Endothelial cell of hepatic sinusoid (primary cell): ENCODE measurements at regions not wholly inside any gene's neighbourhood (a gene's known extent, or its start where the extent isn't known, plus 50 kb on each side); places are given as distances from the start of the nearest gene placed in this dataset.
"Not testable (repeated sequence)": the region's sequence is repeated elsewhere in the genome, so short reads cannot be mapped to it uniquely, and the experiment has no call there.

ENCODE experiments used
- in situ Hi-C: cut with HindIII; loops from 2 replicates; pipeline ENCODE4 v1.10.0; 2017; ENCODE audit warnings: low sequenced_read_pairs

GRCh38 chr2:84158605-84159004 lies 300.5 kb downstream of the SUCLG1 start:
- in situ Hi-C loops: loop anchor here (5.0 kb wide), 1 partner anchor 101 kb away; no protein-coding TSS in a partner anchor

DNA sequence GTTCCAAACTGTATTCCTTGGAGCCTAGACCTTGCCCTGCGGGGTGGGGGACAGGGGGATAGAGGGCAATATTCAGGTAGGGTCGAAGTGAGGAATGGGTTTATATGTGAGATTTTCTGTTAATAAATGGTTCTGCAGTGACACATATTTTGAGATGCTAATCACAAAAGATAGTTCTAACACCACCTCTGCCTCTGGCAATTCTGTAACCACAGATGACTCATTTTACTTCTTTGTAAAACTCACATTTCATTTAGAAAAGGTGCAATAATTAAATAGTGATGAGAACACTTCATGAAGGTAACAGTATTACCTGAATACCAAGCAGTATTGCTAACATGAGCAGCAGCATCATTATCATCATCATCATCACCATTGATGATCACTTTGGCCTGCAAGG lies 306.6 kb downstream of the SUCLG1 start:
- in situ Hi-C loops: no loop called here

DNA sequence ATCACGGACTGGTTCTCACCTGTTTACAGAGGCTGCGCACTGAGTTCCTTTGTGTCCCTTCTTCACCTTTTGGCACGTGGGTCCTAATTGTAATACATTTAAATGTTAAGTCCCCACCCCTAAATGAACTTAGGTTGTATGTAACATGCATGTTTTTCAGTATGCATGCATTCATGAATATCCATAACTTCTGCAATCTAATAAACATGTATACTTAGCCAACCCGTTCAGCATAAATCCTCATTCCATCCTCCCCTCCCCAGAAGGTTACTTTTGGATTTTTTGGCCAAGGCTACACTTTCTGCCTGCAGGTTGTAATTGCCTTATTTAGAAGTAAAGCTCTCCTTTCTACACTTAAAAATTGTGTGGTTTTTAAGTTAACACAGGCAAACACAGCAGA lies 314.7 kb downstream of the SUCLG1 start:
- in situ Hi-C loops: no loop called here

GRCh38 chr2:84137034-84137433 lies 322.0 kb downstream of the SUCLG1 start:
- in situ Hi-C loops: no loop called here

DNA sequence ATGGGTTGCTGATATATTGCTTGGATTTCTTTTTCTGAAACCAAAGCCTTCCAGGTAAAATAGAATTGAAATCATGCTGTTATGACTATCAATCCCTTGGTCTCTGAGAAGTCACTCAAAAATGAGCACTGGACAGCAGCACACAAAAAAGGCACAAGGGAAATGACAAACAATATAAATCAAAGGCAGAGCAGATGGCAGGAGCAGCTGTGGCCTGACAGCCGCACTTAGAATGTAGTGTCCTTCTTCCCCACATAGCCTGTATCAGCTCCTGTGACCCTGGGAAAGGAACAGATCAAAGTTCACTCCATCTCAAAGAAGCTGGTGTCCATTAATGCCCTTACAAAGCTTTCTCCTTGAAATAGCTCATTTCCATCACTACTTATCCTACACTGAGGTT lies 326.7 kb downstream of the SUCLG1 start:
- in situ Hi-C loops: no loop called here

- in situ Hi-C loops: no loop called here
These were observed 327.7 kb downstream of the SUCLG1 start for GRCh38 chr2:84131278-84131830.

GRCh38 chr2:84129018-84129417 lies 330.1 kb downstream of the SUCLG1 start:
- in situ Hi-C loops: no loop called here

- in situ Hi-C loops: not testable (repeated sequence)
These were observed 331.3 kb downstream of the SUCLG1 start for GRCh38 chr2:84127812-84128211.

DNA sequence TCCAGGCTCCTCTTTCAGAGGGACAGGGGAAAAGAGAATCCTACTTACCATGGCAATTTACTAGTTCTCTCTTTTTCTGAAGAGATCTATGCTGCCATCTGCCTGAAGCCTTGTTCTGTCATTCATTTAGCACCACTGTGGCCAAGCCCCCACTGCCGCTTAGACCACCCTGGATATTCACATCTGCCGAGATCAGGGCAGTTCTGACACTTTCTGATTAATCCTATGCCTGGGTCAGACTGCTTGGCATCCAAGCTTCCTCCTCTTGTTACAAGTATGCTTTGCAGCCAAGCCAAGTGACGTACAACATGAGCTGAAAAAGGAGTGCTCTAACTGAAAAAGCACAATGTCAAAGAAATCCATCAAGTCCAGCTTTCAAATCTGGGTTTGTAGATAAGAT lies 332.6 kb downstream of the SUCLG1 start:
- in situ Hi-C loops: no loop called here

GRCh38 chr2:84126084-84126483 lies 333.0 kb downstream of the SUCLG1 start:
- in situ Hi-C loops: no loop called here

DNA sequence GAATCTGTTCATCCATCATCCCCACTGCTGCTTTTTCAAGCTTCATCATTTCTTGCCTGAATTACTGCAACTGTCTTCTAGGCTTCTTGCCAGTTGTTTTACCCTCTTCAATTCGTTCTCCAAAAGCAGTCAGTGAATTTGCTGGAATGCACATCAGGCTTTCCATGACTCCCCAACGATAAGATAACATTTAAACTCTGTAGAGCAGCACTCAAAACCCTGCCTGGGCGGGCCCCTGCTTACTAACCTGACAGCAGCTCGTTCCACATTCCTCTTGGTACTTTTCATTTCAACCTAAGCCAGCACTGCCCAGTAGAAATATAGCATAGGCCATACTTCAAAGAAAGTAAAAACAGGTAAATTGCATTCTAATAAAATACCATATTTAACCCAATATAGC lies 342.9 kb downstream of the SUCLG1 start:
- in situ Hi-C loops: no loop called here

DNA sequence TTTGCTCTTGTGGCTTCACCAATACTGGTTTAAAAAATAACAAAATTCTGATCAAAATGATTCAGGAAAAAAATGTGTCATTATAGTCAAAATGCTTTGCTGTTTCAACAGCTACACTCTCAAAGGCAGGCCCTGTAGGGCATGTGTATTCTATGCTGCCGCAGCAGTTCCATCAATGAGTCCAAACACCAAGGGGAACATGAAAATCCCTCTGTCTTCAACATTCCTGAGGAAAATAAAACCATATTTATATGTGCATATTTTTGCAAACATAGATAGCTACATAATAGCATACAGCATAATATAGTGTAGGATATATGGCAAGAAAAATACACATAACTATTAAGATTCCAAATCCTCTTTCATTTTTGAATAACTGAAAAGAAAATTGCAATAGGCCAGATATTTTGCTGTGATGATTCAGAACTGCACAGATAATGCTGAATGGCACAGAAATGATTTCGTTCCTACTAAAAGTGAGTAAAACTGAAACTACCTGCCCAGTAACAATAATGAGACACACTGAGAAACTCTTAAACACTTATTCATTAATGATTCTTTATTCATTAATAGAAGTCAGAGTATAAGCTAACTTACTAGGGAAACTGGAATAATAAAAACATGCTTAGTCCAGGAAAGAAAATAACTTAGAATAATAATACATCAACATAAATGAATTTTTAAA lies 343.8 kb downstream of the SUCLG1 start:
- in situ Hi-C loops: no loop called here

DNA sequence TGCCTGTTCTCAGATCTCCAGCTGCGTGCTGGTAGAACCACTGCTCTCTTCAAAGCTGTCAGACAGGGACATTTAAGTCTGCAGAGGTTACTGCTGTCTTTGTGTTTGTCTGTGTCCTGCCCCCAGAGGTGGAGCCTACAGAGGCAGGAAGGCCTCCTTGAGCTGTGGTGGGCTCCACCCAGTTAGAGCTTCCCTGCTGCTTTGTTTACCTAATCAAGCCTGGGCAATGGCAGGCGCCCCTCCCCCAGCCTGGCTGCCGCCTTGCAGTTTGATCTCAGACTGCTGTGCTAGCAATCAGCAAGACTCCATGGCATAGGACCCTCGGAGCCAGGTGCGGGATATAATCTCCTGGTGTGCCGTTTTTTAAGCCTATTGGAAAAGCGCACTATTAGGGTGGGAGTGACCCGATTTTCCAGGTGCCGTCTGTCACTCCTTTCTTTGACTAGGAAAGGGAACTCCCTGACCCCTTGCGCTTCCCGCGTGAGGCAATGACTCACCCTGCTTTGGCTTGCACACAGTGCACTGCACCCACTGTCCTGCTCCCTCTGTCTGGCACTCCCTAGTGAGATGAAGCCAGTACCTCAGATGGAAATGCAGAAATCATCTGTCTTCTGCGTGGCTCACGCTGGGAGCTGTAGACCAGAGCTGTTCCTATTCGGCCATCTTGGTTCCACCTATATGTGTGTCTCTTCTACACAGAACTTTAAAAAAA lies 355.1 kb downstream of the SUCLG1 start:
- in situ Hi-C loops: not testable (repeated sequence)

DNA sequence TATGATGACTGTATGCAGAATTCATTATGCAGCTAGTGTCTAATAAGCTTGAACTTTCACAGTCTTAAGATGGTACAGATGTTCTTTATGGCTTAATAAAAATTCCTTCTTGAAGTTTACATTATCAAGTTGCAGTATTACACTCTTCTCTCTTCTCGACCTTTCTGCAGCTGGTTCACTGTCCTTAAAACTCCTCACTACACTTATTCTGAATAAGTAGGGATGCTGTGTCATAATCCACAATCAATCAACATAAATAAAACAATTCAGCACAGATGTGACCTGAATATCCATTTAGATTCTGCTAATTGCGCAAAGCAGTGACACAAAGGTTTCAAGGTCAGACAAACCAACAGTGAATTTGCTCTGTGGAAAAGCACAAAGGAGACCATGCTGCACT lies 356.8 kb downstream of the SUCLG1 start:
- in situ Hi-C loops: no loop called here

DNA sequence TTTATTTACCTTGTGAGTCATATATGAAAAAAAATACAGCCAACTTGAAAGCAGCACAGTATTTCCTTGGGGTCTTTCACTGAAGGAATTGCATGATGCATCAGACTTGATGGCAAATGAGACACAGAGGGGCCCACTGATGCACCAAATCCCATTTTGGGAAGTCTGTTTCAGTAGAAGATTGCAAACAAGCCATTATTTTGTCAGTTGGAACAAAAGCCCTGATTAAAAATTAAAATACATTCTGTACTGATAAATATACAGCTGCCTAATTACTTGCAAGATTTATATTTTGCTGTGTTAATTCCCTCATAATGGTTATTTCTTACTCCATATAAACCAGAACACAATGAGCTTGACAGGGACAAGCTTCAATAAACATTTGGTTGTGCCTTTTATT lies 370.4 kb downstream of the SUCLG1 start:
- in situ Hi-C loops: loop anchor here (5.0 kb wide), 1 partner anchor 91 kb away; no protein-coding TSS in a partner anchor

DNA sequence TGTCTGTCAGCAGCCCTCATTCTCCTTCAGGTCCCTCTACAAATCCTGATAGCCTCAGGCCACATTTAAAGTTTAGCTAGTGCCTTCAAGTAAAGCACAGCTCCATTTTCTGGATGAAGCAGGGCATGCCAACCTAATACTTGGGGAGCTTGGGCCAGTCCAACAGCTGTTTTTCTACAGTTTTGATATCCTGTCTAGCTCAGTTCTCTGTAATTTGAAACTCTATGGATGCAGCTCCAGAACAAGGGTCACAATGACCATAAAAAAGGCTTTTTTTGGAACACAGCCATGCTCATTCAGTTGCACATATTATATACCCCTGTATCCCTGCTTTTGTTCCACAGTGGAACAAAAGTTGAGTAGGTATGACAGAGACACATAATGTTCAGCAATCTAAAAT lies 373.5 kb downstream of the SUCLG1 start:
- in situ Hi-C loops: loop anchor here (5.0 kb wide), 1 partner anchor 88 kb away; no protein-coding TSS in a partner anchor

- in situ Hi-C loops: loop anchor here (5.0 kb wide), 1 partner anchor 88 kb away; no protein-coding TSS in a partner anchor
These were observed 374.2 kb downstream of the SUCLG1 start for GRCh38 chr2:84084856-84085255.

GRCh38 chr2:84083984-84084383 lies 375.1 kb downstream of the SUCLG1 start:
- in situ Hi-C loops: no loop called here

DNA sequence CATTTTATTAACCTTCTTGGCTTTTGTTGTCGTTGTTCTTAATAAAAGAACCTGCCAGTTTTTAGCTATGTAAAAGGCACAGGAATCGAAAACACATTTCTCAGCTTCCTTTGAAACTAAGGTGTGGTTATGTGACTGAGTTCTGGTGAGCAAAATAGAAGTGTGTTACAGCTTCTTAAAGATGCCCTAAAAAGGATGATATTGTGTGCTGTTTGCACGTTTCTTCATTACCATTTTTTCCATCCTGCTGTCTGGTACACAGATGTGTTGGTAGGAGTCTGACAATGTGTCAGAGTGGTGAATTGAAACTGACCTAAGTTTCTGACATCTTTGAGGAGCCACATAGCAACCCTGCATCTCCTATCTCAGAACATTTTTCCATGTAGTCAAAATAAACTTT lies 380.6 kb downstream of the SUCLG1 start:
- in situ Hi-C loops: no loop called here

DNA sequence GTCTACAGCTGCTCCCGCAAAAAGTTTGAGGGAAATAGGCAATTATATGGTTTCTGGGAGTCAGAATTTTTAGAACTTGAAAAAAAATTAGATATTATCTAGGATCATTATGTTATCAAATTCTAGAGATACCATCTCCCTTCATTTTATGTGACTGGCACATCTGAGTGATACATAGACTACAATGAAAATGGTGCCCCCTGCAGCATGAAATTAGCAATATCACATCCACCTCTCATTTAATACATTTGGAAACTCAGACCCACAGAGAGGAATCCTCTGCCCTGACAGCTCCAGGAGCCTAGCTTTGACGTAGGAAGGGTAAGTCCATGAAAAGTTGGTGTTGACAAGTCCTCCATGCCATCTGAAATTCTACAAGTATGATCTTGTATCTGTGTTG lies 381.6 kb downstream of the SUCLG1 start:
- in situ Hi-C loops: no loop called here

DNA sequence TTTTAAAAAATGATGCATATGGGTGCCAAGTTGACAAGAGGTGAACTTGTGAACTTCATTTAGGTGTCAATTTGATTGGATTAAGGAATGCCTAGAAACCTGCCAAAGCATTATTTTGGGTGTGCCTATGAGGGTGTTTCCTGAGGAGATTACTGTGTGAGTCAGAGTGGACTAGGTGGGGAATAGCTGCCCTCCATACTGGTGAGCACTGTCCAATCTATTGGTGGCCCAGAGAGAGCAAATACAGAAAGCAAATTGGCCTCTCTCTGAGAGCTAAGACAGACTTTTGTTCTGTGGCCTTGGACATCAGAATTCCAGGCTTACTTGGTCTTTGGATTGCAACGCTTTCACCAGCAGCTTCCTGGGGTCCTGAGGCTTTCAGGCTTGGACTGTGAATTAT lies 388.0 kb downstream of the SUCLG1 start:
- in situ Hi-C loops: no loop called here

DNA sequence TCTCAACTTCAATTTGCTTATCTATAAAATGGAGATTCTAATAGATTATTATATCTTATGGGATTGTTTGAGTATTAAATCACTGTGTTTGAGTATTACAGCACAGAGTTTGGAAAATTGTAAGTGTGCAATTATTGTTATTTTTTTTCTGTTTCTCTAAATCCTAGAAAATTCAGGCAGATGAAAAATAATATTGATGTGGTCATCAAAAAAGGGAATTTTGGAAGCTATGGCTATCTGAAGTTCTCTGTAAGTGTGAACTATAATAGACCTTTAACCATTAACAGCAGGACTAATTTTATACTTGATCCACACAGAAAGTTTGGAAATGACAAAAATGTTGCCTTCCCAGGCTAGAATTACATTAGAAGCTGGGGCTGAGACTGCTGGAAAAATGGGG lies 393.2 kb downstream of the SUCLG1 start:
- in situ Hi-C loops: no loop called here
